ENCODE measurements at regions not wholly inside any gene's neighbourhood (a gene's known extent, or its start where the extent isn't known, plus 50 kb on each side); places are given as distances from the start of the nearest gene placed in this dataset.

DNA sequence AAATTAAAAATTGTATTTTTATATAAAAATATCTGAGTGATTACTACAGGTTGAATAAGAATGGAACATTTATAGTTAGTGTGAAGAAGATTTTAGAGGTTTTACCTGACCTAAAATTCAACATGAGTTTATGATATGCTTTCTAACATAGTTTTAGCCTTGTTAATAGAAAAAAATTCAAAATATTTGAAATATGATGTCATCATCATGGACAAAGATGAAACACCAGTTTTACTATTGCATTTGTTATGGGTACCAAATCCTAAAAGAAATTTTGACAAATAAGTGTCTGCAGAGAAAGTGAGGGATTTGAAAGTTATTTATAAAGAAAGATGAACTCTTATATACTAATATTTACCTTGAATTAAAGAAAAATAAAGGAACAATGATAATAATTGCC is 479.7 kb downstream of the TBC1D32 start:
- H3K4me3 ChIP-seq (replicated peaks; ENCODE audit: low read depth, low read length) = no peak overlapping the region
- DNase-seq (ENCODE audit: low read depth) = no peak
- TF ChIP-seq, protein P1, sequence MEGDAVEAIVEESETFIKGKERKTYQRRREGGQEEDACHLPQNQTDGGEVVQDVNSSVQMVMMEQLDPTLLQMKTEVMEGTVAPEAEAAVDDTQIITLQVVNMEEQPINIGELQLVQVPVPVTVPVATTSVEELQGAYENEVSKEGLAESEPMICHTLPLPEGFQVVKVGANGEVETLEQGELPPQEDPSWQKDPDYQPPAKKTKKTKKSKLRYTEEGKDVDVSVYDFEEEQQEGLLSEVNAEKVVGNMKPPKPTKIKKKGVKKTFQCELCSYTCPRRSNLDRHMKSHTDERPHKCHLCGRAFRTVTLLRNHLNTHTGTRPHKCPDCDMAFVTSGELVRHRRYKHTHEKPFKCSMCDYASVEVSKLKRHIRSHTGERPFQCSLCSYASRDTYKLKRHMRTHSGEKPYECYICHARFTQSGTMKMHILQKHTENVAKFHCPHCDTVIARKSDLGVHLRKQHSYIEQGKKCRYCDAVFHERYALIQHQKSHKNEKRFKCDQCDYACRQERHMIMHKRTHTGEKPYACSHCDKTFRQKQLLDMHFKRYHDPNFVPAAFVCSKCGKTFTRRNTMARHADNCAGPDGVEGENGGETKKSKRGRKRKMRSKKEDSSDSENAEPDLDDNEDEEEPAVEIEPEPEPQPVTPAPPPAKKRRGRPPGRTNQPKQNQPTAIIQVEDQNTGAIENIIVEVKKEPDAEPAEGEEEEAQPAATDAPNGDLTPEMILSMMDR (IDR thresholded peaks at IDR 0.05; ENCODE audit: low read length, missing control alignments) = no peak

DNA sequence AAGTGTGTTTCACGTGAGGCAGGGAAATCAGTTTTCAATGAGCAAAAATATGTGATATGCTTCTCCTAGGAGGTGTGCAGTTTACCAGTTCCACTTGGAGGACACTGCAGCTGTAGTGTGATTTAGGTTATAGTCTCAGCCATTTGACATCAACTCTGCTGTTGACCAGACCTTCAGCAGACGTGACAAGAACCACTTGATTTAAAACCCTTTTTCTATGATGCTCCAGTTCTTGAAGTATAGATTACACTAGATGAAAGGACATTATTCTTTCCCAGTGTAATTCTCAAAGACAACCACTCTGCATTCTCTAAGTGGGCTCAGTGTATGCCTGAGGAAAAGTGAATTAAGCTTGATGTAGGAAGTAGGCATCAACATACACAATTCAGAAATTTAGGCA is 480.8 kb downstream of the TBC1D32 start:
- DNase-seq (ENCODE audit: low read depth) = no peak
- no peak overlapping the region for H3K4me3 ChIP-seq (replicated peaks; ENCODE audit: low read depth, low read length)
- TF ChIP-seq, protein P1 (IDR thresholded peaks at IDR 0.05; ENCODE audit: low read length, missing control alignments) = no peak

DNA sequence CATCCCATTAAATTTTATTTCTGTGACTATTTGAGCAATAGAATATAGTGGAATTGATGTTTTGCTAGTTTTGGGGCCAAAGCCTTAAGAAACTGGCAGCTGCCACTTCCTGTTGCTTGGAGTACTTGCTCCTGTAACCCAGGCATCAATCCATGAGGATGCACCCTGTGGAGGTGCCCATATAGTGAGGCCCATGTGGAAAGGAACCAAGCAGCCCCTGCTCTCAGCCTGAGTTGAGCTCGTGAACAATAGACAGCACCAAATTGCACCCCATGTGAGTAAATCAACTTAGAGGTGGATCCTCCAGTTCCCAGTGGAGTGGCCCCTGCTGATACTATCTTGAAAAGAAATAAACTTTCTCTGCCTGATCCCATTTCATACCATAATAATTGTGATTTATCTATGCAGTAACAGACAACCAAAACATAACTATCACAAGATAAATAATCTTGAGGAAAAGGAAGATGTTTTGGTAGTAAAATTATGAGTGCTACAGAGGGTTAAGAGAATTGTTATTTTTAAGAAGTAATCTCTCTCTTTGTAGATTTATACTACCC is 481.9 kb downstream of the TBC1D32 start:
- TF ChIP-seq, protein P1 (IDR thresholded peaks at IDR 0.05; ENCODE audit: low read length, missing control alignments) = no peak
- no peak for DNase-seq (ENCODE audit: low read depth)
- H3K4me3 ChIP-seq (replicated peaks; ENCODE audit: low read depth, low read length) = no peak overlapping the region

DNA sequence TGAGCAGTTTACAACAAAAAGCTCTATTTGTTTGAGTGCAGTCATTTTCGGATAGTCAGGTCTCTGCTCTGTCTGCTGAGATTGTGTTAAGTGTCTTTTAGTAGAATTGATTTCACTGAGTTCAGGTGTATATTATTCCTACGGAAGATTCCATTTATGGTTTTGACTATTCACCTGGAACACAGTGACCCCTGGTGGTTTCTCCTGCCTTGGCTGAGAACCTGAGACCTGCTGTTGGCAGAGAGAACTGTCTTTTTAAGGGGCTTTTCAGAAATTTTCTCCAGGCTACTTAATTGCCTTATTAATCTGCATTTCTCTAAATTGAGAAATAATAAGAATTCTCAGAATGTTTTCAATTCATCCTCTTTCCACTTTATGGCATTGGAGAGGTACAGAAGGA is 508.0 kb downstream of the TBC1D32 start:
- no peak overlapping the region for H3K4me3 ChIP-seq (replicated peaks; ENCODE audit: low read depth, low read length)
- TF ChIP-seq, protein P1 (IDR thresholded peaks at IDR 0.05; ENCODE audit: low read length, missing control alignments) = peak; percentile 37
- peak; percentile 5 for DNase-seq (ENCODE audit: low read depth)

DNA sequence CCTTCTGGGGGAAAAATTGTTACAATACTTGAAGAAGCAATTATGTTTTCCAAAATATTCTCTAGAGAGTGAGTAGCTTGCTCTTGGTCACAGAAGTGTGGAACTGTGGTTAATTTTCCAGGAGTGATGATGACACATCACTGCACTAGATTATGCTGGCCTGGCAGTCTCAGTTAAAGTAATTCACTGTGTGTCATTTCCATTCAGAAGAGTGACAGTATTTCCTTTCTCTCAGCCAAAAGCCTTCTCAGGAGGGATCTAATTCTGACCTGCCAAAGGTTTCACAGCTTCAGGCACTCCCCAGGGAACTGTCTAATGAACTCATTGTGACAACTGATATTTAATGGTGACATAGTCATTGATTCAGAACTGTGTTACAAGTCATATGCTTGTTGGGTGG is 517.5 kb downstream of the TBC1D32 start:
- no peak for DNase-seq (ENCODE audit: low read depth)
- TF ChIP-seq, protein P1 (IDR thresholded peaks at IDR 0.05; ENCODE audit: low read length, missing control alignments) = no peak
- H3K4me3 ChIP-seq (replicated peaks; ENCODE audit: low read depth, low read length) = no peak overlapping the region

DNA sequence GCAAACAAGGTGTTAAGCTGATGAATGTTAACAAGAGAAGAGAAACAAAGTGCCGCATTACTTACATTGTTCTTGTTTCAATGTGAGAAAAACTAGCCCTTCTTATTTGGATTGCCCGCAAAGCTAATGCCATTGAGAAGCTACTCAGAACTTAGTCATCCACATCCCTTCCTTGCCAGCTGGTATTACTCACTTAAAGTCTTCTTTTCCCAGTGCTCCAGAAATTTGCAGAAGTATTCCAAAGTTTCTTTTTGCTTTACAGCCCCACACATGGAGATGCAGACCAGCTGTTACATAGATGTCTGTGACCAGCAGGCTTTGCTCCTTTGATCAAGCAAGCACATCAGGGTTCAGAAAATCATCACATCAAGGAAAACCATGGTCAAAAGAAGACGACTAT is 529.0 kb downstream of the TBC1D32 start:
- TF ChIP-seq, protein P1 (IDR thresholded peaks at IDR 0.05; ENCODE audit: low read length, missing control alignments) = no peak
- peak; percentile 6 for DNase-seq (ENCODE audit: low read depth)
- H3K4me3 ChIP-seq (replicated peaks; ENCODE audit: low read depth, low read length) = no peak overlapping the region

DNA sequence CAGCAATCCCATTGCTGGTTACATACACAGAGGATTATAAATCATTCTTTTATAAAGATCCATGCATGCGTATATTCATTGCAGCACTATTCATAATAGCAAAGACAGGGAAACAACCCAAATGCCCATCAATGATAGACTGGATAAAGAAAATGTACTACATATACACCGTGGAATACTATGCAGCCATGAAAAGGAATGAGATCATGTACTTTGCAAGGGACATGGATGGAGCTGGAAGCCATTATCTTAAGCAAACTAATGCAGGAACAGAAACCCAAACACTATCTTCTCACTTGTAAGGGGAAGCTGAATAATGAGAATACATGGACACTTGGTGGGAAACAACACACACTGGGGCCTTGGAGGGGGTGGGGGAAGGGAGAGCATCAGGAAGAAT is 529.7 kb downstream of the TBC1D32 start:
- no peak overlapping the region for H3K4me3 ChIP-seq (replicated peaks; ENCODE audit: low read depth, low read length)
- TF ChIP-seq, protein P1 (IDR thresholded peaks at IDR 0.05; ENCODE audit: low read length, missing control alignments) = no peak
- DNase-seq (ENCODE audit: low read depth) = no peak

Measured in fibroblast of pulmonary artery (primary cell).